ENCODE measurements at regions not wholly inside any gene's neighbourhood (a gene's known extent, or its start where the extent isn't known, plus 50 kb on each side); places are given as distances from the start of the nearest gene placed in this dataset.

GRCh38 chr2:237180987-237181386 lies 95.3 kb downstream of the COPS8 start:
- Histone ChIP-seq H3K4me3 (ENCODE audit: low read depth in 1 of 2, low read length in 1 of 2) (no peak overlapping the region), H3K9me3 (no peaks in the 10 kb centered on the region), H3K27me3 (peaks cover 30% of the 10 kb centered on the region), H3K27ac (no peak overlapping the region), H3K4me1 (ENCODE audit: control insufficient read depth in 1 of 2, insufficient read depth in 1 of 2, low read depth in 1 of 2, low read length in 1 of 2) (no peaks in the 10 kb centered on the region), H3K36me3 (no peaks in the 10 kb centered on the region)
- TF ChIP-seq CTCF (IDR thresholded peaks at IDR 0.05): no peak

GRCh38 chr2:237181844-237182243 lies 96.2 kb downstream of the COPS8 start:
- Histone ChIP-seq H3K4me3 (ENCODE audit: low read depth in 1 of 2, low read length in 1 of 2) (no peak overlapping the region), H3K9me3 (no peaks in the 10 kb centered on the region), H3K4me1 (ENCODE audit: control insufficient read depth in 1 of 2, insufficient read depth in 1 of 2, low read depth in 1 of 2, low read length in 1 of 2) (no peaks in the 10 kb centered on the region), H3K27me3 (peaks cover 28% of the 10 kb centered on the region), H3K36me3 (no peaks in the 10 kb centered on the region), H3K27ac (no peak overlapping the region)
- no peak for TF ChIP-seq CTCF (IDR thresholded peaks at IDR 0.05)

GRCh38 chr2:237182422-237183123 lies 96.9 kb downstream of the COPS8 start:
- peaks cover 23% of the 10 kb centered on the region for H3K27me3 ChIP-seq
- TF ChIP-seq CTCF (IDR thresholded peaks at IDR 0.05): no peak
- no peaks in the 10 kb centered on the region for H3K9me3 ChIP-seq
- H3K27ac ChIP-seq: no peak overlapping the region
- H3K36me3 ChIP-seq: no peaks in the 10 kb centered on the region
- no peaks in the 10 kb centered on the region for H3K4me1 ChIP-seq (ENCODE audit: control insufficient read depth in 1 of 2, insufficient read depth in 1 of 2, low read depth in 1 of 2, low read length in 1 of 2)
- no peak overlapping the region for H3K4me3 ChIP-seq (ENCODE audit: low read depth in 1 of 2, low read length in 1 of 2)

- Histone ChIP-seq H3K36me3 (no peaks in the 10 kb centered on the region), H3K9me3 (no peaks in the 10 kb centered on the region), H3K27me3 (peaks cover 22% of the 10 kb centered on the region), H3K4me1 (ENCODE audit: control insufficient read depth in 1 of 2, insufficient read depth in 1 of 2, low read depth in 1 of 2, low read length in 1 of 2) (no peaks in the 10 kb centered on the region), H3K4me3 (ENCODE audit: low read depth in 1 of 2, low read length in 1 of 2) (no peak overlapping the region), H3K27ac (no peak overlapping the region)
- no peak for TF ChIP-seq CTCF (IDR thresholded peaks at IDR 0.05)
These were observed 98.7 kb downstream of the COPS8 start for GRCh38 chr2:237184192-237184918.

- no peak for TF ChIP-seq CTCF (IDR thresholded peaks at IDR 0.05)
- Histone ChIP-seq H3K27ac (no peak overlapping the region), H3K36me3 (no peaks in the 10 kb centered on the region), H3K9me3 (no peaks in the 10 kb centered on the region), H3K4me3 (ENCODE audit: low read depth in 1 of 2, low read length in 1 of 2) (no peak overlapping the region), H3K4me1 (ENCODE audit: control insufficient read depth in 1 of 2, insufficient read depth in 1 of 2, low read depth in 1 of 2, low read length in 1 of 2) (no peaks in the 10 kb centered on the region), H3K27me3 (peaks cover 22% of the 10 kb centered on the region)
These were observed 99.3 kb downstream of the COPS8 start for GRCh38 chr2:237184919-237185552.
